NB4 (cell line): ENCODE measurements at regions not wholly inside any gene's neighbourhood (a gene's known extent, or its start where the extent isn't known, plus 50 kb on each side); places are given as distances from the start of the nearest gene placed in this dataset.

Source experiments
- CTCF ChIP-seq: IDR thresholded peaks from one replicate; pipeline ENCODE4 v1.5.1; 2012; ENCODE audit warnings: low read depth, low read length
- POLR2A ChIP-seq: IDR thresholded peaks from 2 replicates; pipeline ENCODE4 v1.6.1; 2011; ENCODE audit warnings: mild to moderate bottlenecking; ENCODE audit not compliant: insufficient read length; ENCODE audit errors: extremely low read depth

GRCh38 chr6:166751051-166751595 lies 124.1 kb upstream of the RPS6KA2 start:
- TF ChIP-seq CTCF (no peak), POLR2A (no peak)
